Adipocyte (in vitro differentiated cells): ENCODE measurements at regions not wholly inside any gene's neighbourhood (a gene's known extent, or its start where the extent isn't known, plus 50 kb on each side); places are given as distances from the start of the nearest gene placed in this dataset.

Source experiments
- DNase-seq: peaks from one replicate; pipeline ENCODE4 v3.0.0-alpha.2; 2015; ENCODE audit warnings: low read depth
- H3K27me3 ChIP-seq: replicated peaks from 2 replicates; pipeline ENCODE4 v1.7.0; 2013; ENCODE audit warnings: mild to moderate bottlenecking, low read length, moderate library complexity; ENCODE audit not compliant: control insufficient read depth, insufficient read depth
- H3K36me3 ChIP-seq: 2 replicates; pipeline ENCODE4 v1.7.0; 2013; ENCODE audit warnings: low read length, mild to moderate bottlenecking, moderate library complexity; ENCODE audit not compliant: control insufficient read depth, insufficient read depth, severe bottlenecking
- H3K4me1 ChIP-seq: 2 replicates; pipeline ENCODE4 v1.7.0; 2013; ENCODE audit warnings: mild to moderate bottlenecking, low read length, moderate library complexity; ENCODE audit not compliant: control insufficient read depth, insufficient read depth
- H3K4me3 ChIP-seq: 2 replicates; pipeline ENCODE4 v1.7.0; 2013; ENCODE audit warnings: mild to moderate bottlenecking, low read length, moderate library complexity
- H3K9ac ChIP-seq: 2 replicates; pipeline ENCODE4 v1.7.0; 2013; ENCODE audit warnings: mild to moderate bottlenecking, low read length, moderate library complexity
- H3K9me3 ChIP-seq: 2 replicates; pipeline ENCODE4 v1.7.0; 2013; ENCODE audit warnings: mild to moderate bottlenecking, low read length, moderate library complexity; ENCODE audit not compliant: control insufficient read depth

GRCh38 chr6:149203509-149203908 lies 114.0 kb upstream of the TAB2 start:
- H3K36me3 ChIP-seq = no peaks in the 10 kb centered on the region

GRCh38 chr6:149208134-149208601 lies 109.3 kb upstream of the TAB2 start:
- Histone ChIP-seq H3K36me3 (no peaks in the 10 kb centered on the region), H3K9ac (no peak overlapping the region), H3K9me3 (no peaks in the 10 kb centered on the region), H3K4me1 (peaks cover 8% of the 10 kb centered on the region), H3K4me3 (no peak overlapping the region), H3K27me3 (no peaks in the 10 kb centered on the region)
- no peak for DNase-seq

More at GRCh38 chr6:149203509-149203908, 114.0 kb upstream of the TAB2 start:
- no peaks in the 10 kb centered on the region for H3K4me1 ChIP-seq
- no peak overlapping the region for H3K4me3 ChIP-seq
- H3K9ac ChIP-seq = no peak overlapping the region
- DNase-seq = no peak
- peaks cover 9% of the 10 kb centered on the region for H3K9me3 ChIP-seq
- no peaks in the 10 kb centered on the region for H3K27me3 ChIP-seq

- Histone ChIP-seq H3K9ac (no peak overlapping the region), H3K4me1 (peaks cover 8% of the 10 kb centered on the region), H3K36me3 (no peaks in the 10 kb centered on the region), H3K27me3 (no peaks in the 10 kb centered on the region), H3K4me3 (no peak overlapping the region), H3K9me3 (no peaks in the 10 kb centered on the region)
- DNase-seq = peak; percentile 53
Observed at GRCh38 chr6:149209871-149210775, 107.4 kb upstream of the TAB2 start.

GRCh38 chr6:149211046-149211571 lies 106.4 kb upstream of the TAB2 start:
- no peak overlapping the region for H3K9ac ChIP-seq
- no peak for DNase-seq

DNA sequence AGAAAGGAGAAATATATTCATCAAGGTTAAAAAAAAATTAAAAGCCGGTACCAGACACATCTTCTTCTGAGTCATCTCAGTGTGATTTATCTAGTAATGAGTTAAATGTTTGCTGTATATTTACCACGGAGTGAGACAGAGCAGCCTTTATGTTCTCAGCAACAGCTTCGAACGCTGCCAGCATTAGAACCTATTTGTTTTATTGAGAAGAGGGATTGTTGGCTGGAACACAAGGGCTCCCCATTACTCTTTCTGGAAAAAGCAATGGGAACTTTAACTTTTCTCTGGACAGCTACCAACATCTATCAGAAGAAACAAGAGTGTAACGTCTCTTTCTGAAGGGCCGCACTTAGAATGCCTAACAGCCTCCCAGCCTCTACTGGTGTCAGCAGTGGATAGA lies 105.3 kb upstream of the TAB2 start:
- no peaks in the 10 kb centered on the region for H3K36me3 ChIP-seq
- no peak for DNase-seq
- no peak overlapping the region for H3K4me3 ChIP-seq
- H3K9ac ChIP-seq = no peak overlapping the region
- H3K4me1 ChIP-seq = peaks cover 8% of the 10 kb centered on the region
- H3K9me3 ChIP-seq = no peaks in the 10 kb centered on the region
- no peaks in the 10 kb centered on the region for H3K27me3 ChIP-seq

More at GRCh38 chr6:149211046-149211571, 106.4 kb upstream of the TAB2 start:
- Histone ChIP-seq H3K36me3 (no peaks in the 10 kb centered on the region), H3K27me3 (no peaks in the 10 kb centered on the region), H3K4me1 (peaks cover 8% of the 10 kb centered on the region), H3K9me3 (no peaks in the 10 kb centered on the region), H3K4me3 (no peak overlapping the region)

DNA sequence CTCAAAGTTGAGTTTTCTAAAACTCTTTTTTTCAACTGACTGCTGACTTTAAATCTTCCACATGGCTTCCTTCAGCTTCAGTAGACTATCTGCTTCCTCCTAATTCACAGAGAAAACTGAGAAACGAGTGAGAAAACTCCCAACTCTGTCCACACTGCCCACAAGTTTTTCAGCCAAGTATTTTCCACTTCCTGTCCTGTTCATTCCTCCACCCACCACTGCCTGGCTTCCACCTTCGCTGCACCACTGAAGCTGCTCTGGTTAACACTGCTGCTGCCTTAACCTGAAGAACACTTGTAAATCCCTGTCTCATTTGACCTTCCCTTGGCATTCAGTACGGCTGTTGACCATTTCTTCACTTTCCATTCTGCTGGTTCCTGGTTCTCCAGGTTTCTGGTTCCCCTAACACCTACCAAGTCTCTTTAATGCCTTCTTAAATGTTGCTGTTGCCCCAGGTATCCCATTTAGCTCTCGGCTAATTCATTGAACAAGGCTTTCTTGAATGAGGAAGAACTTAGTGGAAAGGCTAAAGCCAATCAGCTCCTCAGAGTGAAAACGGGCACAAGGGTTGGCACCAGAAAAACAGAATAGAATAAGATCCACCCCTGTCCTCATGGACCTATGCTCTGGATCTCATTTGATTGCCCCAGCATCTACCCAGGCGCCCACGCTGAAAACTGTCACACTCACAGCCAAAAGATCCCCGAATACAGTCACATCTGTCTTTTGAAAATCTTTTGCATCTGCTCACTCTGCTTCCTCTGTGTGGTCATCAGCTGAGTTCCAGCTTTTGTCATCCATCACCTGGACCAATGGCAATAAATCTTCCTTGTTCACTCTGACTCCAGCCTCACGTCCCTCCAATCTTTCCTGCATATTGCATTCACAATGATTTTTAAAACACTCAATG lies 104.4 kb upstream of the TAB2 start:
- H3K27me3 ChIP-seq = no peaks in the 10 kb centered on the region
- peaks cover 8% of the 10 kb centered on the region for H3K4me1 ChIP-seq
- H3K36me3 ChIP-seq = no peaks in the 10 kb centered on the region
- no peak overlapping the region for H3K9ac ChIP-seq
- no peak for DNase-seq
- H3K9me3 ChIP-seq = no peaks in the 10 kb centered on the region
- H3K4me3 ChIP-seq = no peak overlapping the region

DNA sequence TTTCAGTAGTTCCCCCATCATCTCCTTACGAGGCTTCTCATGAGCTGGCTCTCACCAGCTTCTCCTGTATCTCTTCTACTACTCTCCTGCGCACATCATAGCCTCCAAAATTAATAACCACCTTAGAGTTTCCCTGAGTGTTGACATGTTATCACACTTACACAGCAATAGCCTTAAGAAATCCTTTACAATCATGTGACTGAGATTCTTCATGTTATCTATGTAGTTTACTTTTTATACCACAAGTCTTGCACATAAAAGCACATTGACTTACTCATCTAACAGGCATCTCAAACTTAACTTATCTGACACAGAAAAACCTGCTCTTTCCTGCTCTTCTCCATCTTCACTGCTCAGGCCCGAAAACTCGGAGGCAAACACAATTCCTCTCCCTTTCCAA lies 103.7 kb upstream of the TAB2 start:
- Histone ChIP-seq H3K4me3 (no peak overlapping the region), H3K27me3 (no peaks in the 10 kb centered on the region), H3K36me3 (no peaks in the 10 kb centered on the region), H3K4me1 (peaks cover 8% of the 10 kb centered on the region), H3K9ac (no peak overlapping the region), H3K9me3 (no peaks in the 10 kb centered on the region)
- no peak for DNase-seq

- Histone ChIP-seq H3K4me1 (no peaks in the 10 kb centered on the region), H3K9ac (no peak overlapping the region), H3K36me3 (no peaks in the 10 kb centered on the region), H3K4me3 (no peak overlapping the region), H3K9me3 (no peaks in the 10 kb centered on the region), H3K27me3 (no peaks in the 10 kb centered on the region)
- DNase-seq = no peak
Observed at GRCh38 chr6:149216459-149216858, 101.1 kb upstream of the TAB2 start.

GRCh38 chr6:149217466-149217888 lies 100.0 kb upstream of the TAB2 start:
- Histone ChIP-seq H3K36me3 (no peaks in the 10 kb centered on the region), H3K4me3 (no peak overlapping the region), H3K4me1 (no peaks in the 10 kb centered on the region), H3K27me3 (no peaks in the 10 kb centered on the region), H3K9me3 (no peaks in the 10 kb centered on the region), H3K9ac (no peak overlapping the region)
- no peak for DNase-seq

DNA sequence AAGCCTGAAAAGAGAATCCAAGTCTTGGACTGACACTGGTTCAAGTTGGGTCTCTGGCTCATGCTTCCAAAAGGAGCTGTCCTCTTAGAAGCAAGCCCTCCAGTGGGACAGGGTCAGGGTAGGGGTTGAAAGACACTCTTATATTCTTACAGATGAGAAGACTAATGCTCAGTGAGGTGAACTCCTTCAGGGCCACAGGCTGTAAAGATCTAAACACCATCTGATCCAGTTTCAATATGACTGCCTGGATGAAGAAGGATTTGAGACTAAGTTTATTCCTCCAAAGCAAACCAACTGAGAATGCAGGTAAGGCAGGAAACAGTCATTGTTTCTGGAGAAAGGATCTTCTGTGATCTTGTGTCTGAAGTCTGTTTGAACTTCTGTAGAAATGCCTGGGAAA lies 99.0 kb upstream of the TAB2 start:
- H3K27me3 ChIP-seq = no peaks in the 10 kb centered on the region
- H3K4me3 ChIP-seq = no peak overlapping the region
- no peaks in the 10 kb centered on the region for H3K36me3 ChIP-seq
- DNase-seq = no peak
- H3K4me1 ChIP-seq = no peaks in the 10 kb centered on the region
- H3K9ac ChIP-seq = no peak overlapping the region
- no peaks in the 10 kb centered on the region for H3K9me3 ChIP-seq

GRCh38 chr6:149218915-149219314 lies 98.6 kb upstream of the TAB2 start:
- Histone ChIP-seq H3K36me3 (no peaks in the 10 kb centered on the region), H3K9me3 (no peaks in the 10 kb centered on the region), H3K4me3 (no peak overlapping the region), H3K27me3 (no peaks in the 10 kb centered on the region), H3K9ac (no peak overlapping the region), H3K4me1 (no peaks in the 10 kb centered on the region)
- DNase-seq = no peak
